ENCODE measurements at regions not wholly inside any gene's neighbourhood (a gene's known extent, or its start where the extent isn't known, plus 50 kb on each side); places are given as distances from the start of the nearest gene placed in this dataset.
"Not testable (repeated sequence)": the region's sequence is repeated elsewhere in the genome, so short reads cannot be mapped to it uniquely, and the experiment has no call there.

DNA sequence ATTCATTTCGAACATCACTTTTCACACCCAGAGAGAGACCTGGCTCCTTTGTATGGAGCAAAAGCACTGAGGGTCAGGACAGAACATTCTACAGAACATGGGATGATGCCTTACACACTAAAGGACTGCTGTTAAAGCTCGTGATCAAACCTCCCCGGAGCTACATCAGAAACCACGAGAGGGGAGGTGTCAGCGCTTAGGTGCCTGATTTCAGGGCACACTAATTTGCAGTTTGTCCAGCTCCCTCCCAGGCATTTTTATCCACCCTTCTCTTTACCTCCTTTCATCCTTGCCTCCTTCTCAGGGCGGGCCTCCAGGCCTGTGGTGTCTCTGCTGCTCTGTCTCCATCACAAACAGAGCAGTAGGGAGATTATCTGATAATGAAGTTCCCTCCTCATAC, 127.5 kb downstream of the VPREB1 start:
- no peak for DNase-seq (ENCODE audit: low read depth)

DNA sequence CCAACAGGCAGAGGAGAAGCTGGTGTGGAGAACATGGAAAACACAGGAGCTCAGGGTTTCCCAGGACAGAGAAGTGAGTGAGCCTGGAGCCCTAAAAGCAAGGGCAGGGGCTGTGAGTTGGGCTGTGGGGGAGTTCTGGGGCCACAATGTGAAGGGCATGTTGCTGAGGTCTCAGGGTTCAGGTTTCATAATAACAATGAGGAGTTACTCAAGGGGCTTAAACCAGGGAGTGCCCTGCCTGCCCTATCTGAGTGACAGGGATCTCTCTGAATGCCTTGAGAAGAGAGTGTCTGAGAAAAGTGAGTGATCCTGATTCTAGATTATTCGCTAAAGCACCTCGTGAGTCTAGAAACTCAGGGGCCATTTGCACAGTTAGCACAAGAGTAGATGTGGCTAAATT, 129.6 kb downstream of the VPREB1 start:
- DNase-seq (ENCODE audit: low read depth): no peak

DNA sequence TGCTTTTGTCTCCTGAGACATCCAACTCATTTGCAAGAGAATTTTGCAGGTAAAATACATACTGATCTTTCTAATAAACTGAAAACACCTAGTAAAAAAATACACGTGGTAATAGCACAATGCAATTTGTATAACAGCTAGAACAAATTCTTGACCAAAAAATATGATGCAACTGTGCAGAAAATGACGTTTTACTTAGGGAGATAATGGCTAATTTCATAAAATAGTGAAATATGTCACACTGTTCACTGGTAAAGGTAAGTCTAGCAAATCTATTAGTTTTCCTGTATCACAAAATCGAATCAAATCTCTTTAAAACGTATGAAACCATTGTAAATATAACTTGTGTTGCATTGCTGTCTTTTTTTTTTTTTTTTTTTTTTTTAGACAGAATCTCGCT, 130.0 kb downstream of the VPREB1 start:
- no peak for DNase-seq (ENCODE audit: low read depth)

DNA sequence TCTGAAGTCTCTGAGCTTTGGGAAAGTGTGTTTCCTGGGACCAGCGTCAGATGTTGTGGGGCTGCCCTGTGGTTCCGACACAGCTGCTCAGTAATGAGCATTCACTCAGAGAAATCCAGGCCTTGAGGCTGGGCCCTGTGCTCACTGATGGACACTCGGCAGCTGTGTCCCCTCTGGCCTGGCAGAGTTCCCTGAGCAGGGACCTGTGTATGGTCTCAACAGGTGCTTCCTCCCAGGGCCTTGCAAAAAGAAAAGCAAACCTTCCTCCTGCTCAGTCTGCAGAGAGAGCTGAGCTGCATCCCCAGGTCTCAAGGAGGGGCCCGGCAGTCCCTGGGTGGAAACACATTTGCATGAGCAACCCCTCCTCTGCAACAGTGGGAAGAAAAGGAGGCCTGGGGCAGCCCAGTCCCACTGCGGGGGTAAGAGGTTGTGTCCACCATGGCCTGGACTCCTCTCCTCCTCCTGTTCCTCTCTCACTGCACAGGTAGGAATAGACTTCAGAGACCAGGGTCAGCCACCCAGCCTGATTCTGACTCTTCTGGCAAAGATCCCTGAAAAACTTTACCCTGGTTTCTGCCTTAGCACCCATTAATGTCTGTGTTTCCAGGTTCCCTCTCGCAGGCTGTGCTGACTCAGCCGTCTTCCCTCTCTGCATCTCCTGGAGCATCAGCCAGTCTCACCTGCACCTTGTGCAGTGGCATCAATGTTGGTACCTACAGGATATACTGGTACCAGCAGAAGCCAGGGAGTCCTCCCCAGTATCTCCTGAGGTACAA, 131.2 kb downstream of the VPREB1 start:
- DNase-seq (ENCODE audit: low read depth): no peak

DNA sequence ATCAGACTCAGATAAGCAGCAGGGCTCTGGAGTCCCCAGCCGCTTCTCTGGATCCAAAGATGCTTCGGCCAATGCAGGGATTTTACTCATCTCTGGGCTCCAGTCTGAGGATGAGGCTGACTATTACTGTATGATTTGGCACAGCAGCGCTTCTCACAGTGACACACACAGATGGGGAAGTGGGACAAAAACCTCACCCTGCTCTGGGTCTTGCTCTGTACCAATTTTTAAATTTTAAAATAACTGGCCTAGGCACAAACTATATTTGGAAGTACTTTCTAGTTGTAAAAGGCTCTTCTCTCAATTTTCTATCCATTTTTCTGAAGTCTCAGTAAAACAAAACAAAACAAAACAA, 131.7 kb downstream of the VPREB1 start:
- no peak for DNase-seq (ENCODE audit: low read depth)

DNA sequence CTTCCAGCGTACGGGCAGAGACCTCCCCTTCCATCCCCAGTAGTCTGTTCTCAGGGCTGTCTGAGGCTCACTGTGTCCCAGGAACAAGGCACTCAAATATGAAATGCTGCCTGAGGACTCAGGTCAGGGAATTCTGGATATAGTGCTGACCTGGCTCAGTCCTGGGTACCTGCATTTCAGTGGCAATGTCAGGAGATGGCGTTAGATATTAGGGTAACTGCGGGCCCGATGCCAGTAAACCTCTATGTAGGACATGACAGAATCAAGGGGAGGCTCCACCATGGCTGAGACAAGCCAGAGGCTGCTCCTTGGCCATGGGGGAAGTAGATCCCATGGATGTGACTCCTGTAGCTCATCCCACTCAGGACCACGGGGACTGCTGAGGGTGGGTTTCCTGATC, 131.7 kb downstream of the ZNF280B start:
- DNase-seq (ENCODE audit: low read depth): not testable (repeated sequence)

DNA sequence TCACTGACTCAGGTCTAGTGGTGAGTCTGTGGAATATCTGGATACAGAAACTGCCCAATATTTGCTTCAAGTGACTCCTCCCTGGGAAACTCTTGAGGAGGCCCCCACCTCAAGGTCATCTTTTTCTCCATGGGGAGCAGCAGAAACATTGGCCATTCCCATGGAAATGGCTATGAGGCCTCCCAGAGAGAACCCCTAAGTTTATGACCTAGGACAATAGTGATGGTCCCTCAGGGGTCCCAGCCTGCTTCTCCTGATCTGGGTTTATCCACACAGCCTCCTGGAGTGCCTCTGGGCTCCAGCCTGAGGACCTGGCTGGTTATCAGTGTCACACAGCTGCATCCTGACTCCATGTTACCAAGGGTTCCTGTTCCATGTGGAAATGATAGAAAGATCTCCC, 131.2 kb downstream of the ZNF280B start:
- DNase-seq (ENCODE audit: low read depth): no peak

DNA sequence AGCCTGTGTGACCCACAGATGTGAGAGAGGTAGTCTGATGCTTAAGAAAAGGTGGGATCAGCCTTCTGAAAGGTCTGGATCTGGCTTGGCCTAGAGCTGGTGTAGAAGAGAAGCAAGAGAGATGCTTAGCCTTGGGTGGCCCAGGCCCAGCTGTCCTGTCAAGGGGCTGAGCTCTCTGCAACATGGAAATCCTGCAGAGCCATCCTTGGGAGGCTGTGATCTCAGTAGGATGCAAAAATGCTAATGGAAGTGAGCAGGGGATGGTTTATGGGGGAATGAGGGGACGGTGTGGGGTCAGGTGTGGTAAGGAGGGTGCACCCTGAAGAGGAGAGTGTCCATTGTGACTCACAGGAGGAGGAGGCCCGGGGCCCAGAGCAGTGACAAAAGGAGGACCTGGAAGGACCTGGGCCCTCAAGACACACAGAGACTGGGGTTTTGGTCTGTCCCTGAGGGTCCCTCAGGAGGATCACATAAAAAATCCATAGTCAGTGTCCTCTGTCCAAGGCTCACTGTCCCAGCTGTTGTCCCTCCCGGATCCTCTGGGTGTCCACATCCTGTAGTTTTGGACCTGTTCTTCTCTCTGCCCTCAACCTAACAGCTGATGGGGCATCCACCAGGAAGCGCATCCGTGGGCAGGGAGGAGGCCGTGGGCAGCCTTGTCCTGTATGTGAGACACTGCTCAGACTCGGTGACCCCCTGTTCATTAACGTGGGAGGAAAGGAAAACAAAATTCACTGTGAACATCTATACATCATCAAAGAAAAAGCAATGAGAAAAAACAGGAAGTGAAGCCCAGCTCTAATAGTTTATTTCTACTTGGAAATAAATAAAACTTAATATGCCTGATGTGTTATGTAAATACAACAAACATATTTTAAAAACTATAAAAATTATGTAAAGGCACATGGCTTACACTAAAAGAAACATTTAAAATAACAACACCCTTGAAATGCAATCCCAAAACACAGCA, 129.8 kb downstream of the ZNF280B start:
- no peak for DNase-seq (ENCODE audit: low read depth)

DNA sequence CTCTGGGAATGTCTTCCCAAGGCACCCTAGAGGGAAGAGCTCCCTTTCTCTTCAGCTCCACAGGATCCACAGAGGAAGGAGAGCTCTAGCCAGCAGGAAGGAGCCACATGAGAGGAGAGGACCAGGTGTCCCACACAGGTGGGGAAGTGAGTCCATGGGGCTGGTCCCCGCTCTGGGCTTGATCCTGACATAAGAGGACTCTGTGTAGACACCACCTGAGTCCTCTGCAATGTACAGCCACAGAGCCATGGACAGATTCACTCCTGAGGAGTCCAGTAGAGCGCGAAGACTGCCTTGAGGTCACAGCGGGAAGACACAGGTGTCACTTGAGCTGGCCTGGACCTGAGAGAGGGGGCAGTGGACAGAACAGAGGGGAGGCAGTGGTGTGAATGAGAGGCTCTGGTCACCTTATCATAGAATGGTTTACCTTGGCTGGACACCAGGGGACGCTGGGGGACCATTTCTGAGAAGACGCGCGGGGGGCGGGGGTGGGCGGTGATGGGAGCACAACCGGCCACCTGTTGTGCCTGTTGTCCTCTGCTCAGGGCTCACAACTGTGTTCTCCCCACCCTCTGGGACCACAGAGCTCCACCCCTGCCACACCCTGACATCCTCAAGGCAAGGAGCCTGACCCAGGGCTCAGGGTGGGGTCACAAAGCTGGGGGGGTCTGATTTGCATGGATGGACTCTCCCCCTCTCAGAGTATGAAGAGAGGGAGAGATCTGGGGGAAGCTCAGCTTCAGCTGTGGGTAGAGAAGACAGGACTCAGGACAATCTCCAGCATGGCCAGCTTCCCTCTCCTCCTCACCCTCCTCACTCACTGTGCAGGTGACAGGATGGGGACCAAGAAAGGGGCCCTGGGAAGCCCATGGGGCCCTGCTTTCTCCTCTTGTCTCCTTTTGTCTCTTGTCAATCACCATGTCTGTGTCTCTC, 128.2 kb downstream of the ZNF280B start:
- DNase-seq (ENCODE audit: low read depth): no peak

DNA sequence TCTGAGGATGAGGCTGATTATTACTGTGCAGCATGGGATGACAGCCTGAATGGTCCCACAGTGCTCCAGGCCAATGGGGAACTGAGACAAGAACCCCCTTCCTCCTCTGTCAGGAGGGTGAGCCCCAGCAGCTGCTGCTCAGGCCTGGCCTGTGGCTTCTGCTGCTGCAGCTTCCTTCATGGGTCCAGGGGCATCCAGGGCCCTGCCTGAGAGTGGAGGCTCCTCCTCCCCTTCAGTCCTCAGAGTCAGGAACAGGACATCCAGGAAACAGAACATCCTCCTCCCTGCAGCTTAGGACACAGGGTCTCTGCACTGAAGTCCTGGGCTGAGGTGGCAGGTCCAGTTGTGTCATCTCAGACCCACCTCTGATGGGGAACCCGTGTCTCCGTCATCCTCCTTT, 127.2 kb downstream of the ZNF280B start:
- not testable (repeated sequence) for DNase-seq (ENCODE audit: low read depth)

DNA sequence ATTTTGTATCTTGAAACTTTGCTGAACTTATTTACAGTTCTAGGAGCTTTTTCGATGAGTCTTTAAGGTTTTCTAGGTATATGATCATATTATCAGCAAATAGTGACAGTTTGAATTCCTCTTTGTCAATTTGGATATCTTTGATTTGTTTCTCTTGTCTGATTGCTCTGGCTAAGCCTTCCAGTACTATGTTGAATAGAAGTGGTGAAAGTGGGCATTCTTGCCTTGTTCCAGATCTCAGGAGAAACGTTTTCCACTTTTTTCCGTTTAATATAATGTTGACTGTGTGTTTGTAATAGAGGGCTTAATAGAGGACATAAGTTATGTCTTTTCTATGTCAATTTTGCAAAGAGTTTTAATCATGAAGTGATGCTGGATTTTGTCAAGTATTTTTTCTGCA, 124.3 kb downstream of the ZNF280B start:
- DNase-seq (ENCODE audit: low read depth): no peak

DNA sequence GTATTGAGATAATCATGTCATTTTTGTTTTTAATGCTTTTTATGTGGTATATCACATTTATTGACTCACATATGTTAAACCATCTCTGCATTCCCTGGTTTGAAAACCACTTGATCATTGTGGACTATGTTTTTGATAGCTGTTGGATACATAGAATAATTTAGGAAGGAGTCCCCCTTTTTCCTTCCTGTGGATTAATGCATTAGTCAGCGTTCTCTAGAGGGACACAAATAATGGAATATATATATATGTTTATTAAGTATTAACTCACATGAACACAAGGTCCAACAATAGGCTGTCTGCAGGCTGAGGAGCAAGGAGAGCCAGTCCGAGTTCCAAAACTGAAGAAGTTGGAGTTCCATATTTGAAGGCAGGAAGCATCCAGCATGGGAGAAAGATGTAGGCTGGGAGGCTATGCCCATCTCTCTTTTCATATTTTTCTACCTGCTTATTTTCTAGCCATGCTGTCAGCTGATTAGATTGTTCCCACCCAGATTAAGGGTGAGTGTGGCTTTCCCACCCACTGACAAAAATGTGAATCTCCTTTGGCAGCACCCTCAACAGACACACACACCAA, 123.8 kb downstream of the ZNF280B start:
- DNase-seq (ENCODE audit: low read depth): no peak

DNA sequence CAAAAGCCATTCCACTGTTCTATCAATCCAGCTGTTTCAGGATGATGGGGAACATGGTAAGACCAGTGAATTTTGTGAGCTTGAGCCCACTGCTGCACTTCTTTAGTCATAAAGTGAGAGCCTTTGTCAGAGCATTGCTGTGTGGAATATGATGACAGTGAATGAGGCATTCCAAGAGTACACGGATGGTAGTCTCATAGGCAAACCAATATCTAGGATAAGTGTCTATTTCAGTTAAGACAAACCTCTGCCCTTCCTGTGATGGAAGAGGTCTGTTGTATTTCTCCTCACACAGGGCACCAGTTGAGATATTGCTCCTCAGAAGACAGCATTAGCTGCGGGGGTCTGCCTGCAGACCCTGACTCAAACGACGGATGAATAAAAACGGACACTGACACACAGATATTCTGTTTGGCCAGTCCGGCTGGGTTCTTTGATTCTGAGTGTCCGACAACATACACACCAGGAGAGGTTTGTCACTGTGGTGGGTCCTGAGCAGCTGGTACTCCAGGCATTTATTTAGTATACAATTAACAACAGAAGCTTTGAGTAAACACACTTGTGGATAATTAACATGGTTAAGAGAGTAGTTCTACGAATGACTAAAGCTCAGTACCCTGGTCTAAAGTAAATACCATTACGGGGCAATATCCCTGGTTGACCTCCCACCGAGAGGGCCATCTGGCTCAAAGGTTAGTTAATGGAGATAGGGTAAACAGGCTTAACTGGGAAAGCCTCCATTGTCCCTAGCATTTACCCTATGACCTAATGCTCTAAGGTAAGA, 121.7 kb downstream of the ZNF280B start:
- no peak for DNase-seq (ENCODE audit: low read depth)

DNA sequence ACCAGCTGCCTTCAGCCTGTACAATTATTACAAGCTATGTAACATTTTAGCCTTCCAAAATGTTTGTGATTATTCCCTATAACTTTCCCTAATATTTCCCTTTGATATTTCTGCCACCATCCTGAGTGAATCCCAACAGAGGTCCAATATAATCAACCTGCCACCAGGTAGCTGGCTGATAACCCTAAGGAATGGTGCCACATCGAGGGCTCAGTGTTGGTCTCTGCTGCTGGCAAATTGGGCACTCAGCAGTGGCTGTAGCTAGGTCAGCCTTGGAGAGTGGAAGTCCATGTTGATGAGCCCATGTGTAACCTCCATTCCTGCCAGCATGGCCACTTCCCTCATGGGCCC, 121.2 kb downstream of the ZNF280B start:
- DNase-seq (ENCODE audit: low read depth): no peak

DNA sequence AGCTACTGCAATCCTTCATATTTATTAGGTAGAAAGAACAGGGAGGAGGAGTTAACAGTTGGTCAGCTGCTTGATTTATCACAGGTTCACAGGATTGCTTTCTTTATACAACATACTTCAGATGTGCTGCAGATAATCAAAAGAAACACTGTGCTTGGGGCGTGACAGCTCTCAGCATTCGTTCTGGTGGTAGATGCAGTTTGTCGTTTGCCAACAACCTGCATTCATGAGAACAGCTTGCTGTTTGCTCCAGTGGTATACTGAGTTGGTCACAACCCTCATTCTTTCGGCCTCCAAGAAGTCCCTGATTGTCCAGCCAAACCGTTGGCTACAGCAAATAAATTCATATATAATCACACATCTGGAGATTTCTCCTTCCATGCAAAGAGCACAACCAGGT, 120.5 kb downstream of the ZNF280B start:
- DNase-seq (ENCODE audit: low read depth): no peak

DNA sequence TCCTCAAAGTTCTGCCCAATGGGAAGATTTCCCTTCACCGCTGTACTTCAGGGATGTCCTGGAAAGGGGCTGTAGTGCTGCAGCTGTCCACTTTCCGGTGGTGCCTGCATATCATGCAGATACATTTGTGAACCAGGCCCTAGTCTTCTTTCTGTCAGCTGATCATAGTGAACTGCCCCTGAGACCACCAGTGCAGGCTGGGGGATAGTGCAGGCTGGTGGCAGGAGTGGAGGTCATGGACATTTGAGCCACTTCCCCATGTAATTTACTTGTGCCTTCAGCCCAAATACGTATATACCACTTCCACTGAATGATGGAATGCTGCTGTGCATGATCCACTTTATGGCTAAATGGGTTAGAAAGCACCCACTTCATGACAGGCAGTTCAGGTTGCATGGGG, 120.0 kb downstream of the ZNF280B start:
- DNase-seq (ENCODE audit: low read depth): no peak

DNA sequence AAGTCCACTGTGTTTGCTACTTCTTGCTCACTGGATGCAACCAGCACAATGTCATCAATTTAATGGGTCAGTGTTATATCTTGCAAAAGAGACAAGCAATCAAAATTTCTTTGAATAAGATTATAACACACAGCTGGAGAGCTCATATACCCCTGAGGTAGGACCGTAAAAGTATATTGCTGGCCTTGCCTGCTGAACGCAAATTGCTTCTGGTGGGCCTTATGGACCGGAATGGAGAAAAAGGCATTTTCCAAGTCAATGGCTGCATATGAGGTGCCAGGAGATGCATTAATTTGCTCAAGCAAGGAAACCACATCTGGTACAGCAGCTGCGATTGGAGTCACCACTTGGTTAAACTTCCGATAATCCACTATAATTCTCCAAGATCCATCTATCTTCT, 119.1 kb downstream of the ZNF280B start:
- DNase-seq (ENCODE audit: low read depth): no peak

DNA sequence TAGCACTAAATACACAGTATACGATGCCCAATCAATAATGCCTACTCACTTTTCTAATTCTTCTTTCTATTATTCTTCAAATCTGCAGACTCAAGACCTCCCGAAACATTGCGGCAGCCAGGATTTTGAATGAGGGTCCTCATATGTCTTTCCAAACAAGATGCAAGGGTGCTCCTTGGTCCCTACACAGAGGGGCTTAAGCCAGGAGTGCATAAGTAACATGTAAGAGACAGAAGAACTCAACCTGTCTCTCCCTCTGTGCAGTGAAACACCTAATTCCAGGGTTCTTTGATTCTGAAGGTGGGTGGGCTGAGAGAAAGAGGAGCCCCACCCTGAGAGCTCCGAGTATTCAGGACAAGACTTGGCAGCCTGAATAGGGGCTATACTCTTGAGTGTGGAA, 117.6 kb downstream of the ZNF280B start:
- no peak for DNase-seq (ENCODE audit: low read depth)

DNA sequence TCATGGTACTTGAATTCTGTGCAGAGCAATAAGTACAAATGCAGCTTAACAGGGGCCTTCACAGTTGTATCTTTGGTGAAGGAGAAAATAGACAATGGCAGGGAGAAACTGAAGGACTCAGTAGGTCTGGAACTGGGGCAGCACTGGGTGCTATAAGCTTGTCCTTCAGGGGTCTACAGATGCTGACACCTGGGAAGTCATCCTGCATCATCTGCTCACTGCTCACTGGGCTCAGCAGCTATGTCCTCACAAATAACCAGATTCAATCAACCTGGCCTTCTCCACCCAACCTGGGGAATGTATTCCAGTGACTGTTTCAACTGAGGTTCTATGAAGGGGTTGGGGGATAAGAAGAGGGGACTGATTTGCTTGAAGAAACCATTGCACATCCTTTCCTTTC, 117.0 kb downstream of the ZNF280B start:
- no peak for DNase-seq (ENCODE audit: low read depth)

DNA sequence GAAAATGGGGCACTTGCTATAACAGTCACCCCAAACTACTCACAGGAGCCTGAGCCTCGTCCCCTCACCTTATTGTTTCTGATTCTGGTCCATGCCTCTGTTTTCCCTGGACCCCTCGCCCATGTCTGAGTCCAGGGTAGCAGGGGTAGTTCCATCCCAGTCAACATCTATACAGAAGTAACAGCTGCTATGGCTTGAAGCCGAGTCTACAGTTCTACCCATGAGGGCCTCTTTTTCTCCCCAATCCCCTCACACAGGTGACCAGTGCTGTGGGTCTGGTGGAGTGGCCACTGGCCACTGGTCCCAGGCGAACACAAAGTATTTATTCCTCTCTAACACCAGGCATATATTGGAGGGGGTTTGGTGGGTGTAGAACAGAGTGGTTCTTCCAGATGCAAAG, 116.4 kb downstream of the ZNF280B start:
- DNase-seq (ENCODE audit: low read depth): no peak

DNA sequence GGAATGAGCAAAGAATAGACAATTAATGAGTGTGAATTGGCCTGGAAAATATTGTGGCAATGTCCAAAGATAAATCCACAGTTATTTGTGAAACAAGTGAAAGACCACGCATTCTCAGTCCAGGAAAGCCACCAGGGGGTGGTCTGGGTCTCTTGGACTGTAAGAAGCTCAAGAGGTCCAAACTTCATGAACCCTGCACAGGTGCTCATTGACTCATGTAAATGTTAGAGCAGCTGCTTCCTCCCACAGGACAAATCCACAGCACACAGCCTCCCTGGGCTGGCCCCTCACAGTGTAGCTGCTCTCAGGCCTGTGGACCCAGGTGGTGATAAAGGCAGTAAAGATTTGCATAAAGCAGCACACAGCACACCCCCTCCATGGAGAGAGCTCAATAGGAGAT, 114.0 kb downstream of the ZNF280B start:
- DNase-seq (ENCODE audit: low read depth): no peak

Measured in activated T-cell treated with anti-CD3 and anti-CD28 coated beads for 48 hours (primary cell).